ENCODE measurements at regions not wholly inside any gene's neighbourhood (a gene's known extent, or its start where the extent isn't known, plus 50 kb on each side); places are given as distances from the start of the nearest gene placed in this dataset.

DNA sequence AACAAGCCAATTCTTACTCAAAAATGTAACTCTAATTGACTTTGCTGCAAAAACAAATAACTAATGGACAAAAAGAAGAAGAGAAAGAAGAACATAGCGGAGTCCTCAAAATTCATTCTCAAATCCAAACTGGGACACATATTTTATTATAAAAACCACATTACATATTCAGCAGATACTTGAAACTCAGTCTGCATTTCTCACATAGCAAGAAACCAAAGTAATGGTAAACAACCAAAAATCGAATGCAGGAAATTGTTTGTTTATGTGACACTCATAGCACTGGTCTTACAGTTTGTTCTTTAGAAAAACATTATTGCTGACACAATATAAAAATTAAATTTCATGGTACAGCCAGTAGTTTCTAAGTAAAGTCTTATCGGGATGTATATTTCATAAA is 789.8 kb downstream of the SLITRK6 start:
- Histone ChIP-seq H2AFZ (replicated peaks) (no peak overlapping the region), H3K9ac (no peak overlapping the region), H3K4me3 (no peak overlapping the region), H3K36me3 (no peaks in the 10 kb centered on the region), H3K79me2 (ENCODE audit: low read depth) (no peaks in the 10 kb centered on the region), H3F3A (ENCODE audit: low read depth) (no peaks in the 10 kb centered on the region), H3K4me2 (no peak overlapping the region), H3K27ac (no peak overlapping the region), H3K4me1 (no peaks in the 10 kb centered on the region), H3K9me3 (ENCODE audit: low read depth) (peaks cover 3% of the 10 kb centered on the region), H4K20me1 (ENCODE audit: low read depth) (no peaks in the 10 kb centered on the region), H3K27me3 (no peaks in the 10 kb centered on the region)
- H3K9me3 Mint-ChIP-seq: no peaks in the 10 kb centered on the region
- H3K27me3 Mint-ChIP-seq (ENCODE audit: insufficient read depth, low read depth): no peaks in the 10 kb centered on the region
- no peaks in the 10 kb centered on the region for H3K4me1 Mint-ChIP-seq
- no peak for DNase-seq (ENCODE audit: low spot score)
- peak overlapping the region; percentile 55 for H3K27ac Mint-ChIP-seq
- TF ChIP-seq EZH2 (IDR thresholded peaks at IDR 0.05) (no peak), EZH2phosphoT487 (IDR thresholded peaks at IDR 0.05) (no peak)
- TF ChIP-seq, protein P1, sequence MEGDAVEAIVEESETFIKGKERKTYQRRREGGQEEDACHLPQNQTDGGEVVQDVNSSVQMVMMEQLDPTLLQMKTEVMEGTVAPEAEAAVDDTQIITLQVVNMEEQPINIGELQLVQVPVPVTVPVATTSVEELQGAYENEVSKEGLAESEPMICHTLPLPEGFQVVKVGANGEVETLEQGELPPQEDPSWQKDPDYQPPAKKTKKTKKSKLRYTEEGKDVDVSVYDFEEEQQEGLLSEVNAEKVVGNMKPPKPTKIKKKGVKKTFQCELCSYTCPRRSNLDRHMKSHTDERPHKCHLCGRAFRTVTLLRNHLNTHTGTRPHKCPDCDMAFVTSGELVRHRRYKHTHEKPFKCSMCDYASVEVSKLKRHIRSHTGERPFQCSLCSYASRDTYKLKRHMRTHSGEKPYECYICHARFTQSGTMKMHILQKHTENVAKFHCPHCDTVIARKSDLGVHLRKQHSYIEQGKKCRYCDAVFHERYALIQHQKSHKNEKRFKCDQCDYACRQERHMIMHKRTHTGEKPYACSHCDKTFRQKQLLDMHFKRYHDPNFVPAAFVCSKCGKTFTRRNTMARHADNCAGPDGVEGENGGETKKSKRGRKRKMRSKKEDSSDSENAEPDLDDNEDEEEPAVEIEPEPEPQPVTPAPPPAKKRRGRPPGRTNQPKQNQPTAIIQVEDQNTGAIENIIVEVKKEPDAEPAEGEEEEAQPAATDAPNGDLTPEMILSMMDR (IDR thresholded peaks at IDR 0.05): no peak
- no peaks in the 10 kb centered on the region for H3K36me3 Mint-ChIP-seq
- no peak overlapping the region for H3K4me3 Mint-ChIP-seq

DNA sequence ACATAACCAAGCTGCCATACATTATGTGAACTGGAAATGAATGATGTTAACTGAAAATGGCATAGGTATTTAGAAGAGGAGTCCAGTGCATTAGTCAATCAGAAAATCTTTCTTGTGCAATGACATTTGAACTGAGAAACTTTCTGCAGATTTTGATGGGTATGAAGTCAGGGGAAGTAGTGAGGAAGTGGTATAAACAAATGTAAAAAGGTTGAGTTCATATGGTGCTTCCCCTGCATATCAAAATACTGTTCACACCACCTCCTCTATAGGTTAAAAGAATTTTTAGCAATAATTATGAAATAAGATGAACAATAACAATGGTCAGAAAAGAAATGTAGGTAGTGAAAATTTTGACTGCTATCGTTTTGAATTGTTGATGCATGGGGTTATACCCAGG is 800.0 kb downstream of the SLITRK6 start:
- Histone ChIP-seq H3K79me2 (ENCODE audit: low read depth) (no peaks in the 10 kb centered on the region), H3K4me2 (no peak overlapping the region), H2AFZ (replicated peaks) (no peak overlapping the region), H3K36me3 (no peaks in the 10 kb centered on the region), H3K9ac (no peak overlapping the region), H3K27me3 (no peaks in the 10 kb centered on the region), H3K9me3 (ENCODE audit: low read depth) (no peaks in the 10 kb centered on the region), H3K4me1 (no peaks in the 10 kb centered on the region), H3F3A (ENCODE audit: low read depth) (no peaks in the 10 kb centered on the region), H3K27ac (no peak overlapping the region), H4K20me1 (ENCODE audit: low read depth) (no peaks in the 10 kb centered on the region), H3K4me3 (no peak overlapping the region)
- Mint-ChIP-seq H3K9me3 (no peaks in the 10 kb centered on the region), H3K27ac (no peak overlapping the region), H3K27me3 (ENCODE audit: insufficient read depth, low read depth) (peaks cover 2% of the 10 kb centered on the region), H3K4me3 (no peak overlapping the region), H3K36me3 (no peaks in the 10 kb centered on the region), H3K4me1 (no peaks in the 10 kb centered on the region)
- DNase-seq (ENCODE audit: low spot score): no peak
- TF ChIP-seq EZH2 (IDR thresholded peaks at IDR 0.05) (no peak), EZH2phosphoT487 (IDR thresholded peaks at IDR 0.05) (no peak)
- TF ChIP-seq, protein P1 (IDR thresholded peaks at IDR 0.05): no peak

DNA sequence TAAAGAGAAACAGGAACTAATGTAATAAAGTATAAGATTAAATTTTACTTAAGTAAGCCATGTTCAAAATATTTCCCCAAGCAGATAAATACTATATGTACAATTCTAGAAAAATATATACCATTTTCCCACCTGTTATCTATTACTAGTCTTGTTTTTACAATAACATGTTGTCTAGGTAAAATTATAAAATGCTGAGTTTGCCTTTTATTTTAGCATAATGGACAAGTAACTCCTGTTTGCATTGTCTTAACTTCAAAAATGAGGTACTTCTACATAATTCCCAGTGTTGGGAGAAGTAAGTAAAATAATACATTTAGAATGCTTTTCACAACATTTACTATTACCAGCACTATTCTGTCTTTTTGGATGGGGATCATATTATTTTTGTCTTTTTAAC is 800.5 kb downstream of the SLITRK6 start:
- DNase-seq (ENCODE audit: low spot score): no peak
- no peak overlapping the region for H2AFZ ChIP-seq (replicated peaks)
- no peaks in the 10 kb centered on the region for H3F3A ChIP-seq (ENCODE audit: low read depth)
- no peak overlapping the region for H3K4me3 ChIP-seq
- Mint-ChIP-seq H3K9me3 (no peaks in the 10 kb centered on the region), H3K27me3 (ENCODE audit: insufficient read depth, low read depth) (peaks cover 2% of the 10 kb centered on the region), H3K4me3 (no peak overlapping the region), H3K4me1 (no peaks in the 10 kb centered on the region), H3K27ac (no peak overlapping the region), H3K36me3 (no peaks in the 10 kb centered on the region)
- H3K79me2 ChIP-seq (ENCODE audit: low read depth): no peaks in the 10 kb centered on the region
- H4K20me1 ChIP-seq (ENCODE audit: low read depth): no peaks in the 10 kb centered on the region
- H3K9ac ChIP-seq: no peak overlapping the region
- H3K4me2 ChIP-seq: no peak overlapping the region
- H3K9me3 ChIP-seq (ENCODE audit: low read depth): no peaks in the 10 kb centered on the region
- H3K27me3 ChIP-seq: no peaks in the 10 kb centered on the region
- H3K36me3 ChIP-seq: no peaks in the 10 kb centered on the region
- TF ChIP-seq EZH2phosphoT487 (IDR thresholded peaks at IDR 0.05) (no peak), EZH2 (IDR thresholded peaks at IDR 0.05) (no peak)
- TF ChIP-seq, protein P1 (IDR thresholded peaks at IDR 0.05): no peak
- H3K4me1 ChIP-seq: no peaks in the 10 kb centered on the region
- no peak overlapping the region for H3K27ac ChIP-seq

DNA sequence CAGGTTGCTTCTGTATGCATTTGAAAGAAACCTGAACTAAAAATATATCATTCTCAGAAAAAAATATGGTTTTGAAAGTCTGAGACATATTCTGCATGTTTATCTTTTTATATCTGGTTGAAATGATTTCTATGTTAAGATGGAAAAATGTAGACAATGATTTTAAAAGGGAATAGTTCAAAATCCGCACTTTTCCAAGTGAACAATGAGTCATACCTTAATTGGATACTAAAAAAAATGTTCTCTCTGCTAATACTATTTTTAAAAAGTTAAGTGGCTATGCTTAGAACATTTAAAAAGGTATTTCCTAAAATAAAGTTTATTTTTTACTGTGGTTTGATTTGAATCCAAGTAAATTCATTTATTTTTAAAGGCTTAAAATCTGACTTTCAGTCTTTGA is 801.4 kb downstream of the SLITRK6 start:
- no peaks in the 10 kb centered on the region for H3K27me3 ChIP-seq
- Mint-ChIP-seq H3K9me3 (no peaks in the 10 kb centered on the region), H3K36me3 (no peaks in the 10 kb centered on the region), H3K4me1 (no peaks in the 10 kb centered on the region), H3K4me3 (no peak overlapping the region), H3K27ac (no peak overlapping the region), H3K27me3 (ENCODE audit: insufficient read depth, low read depth) (peaks cover 2% of the 10 kb centered on the region)
- no peak overlapping the region for H3K9ac ChIP-seq
- no peak overlapping the region for H3K27ac ChIP-seq
- no peak overlapping the region for H3K4me3 ChIP-seq
- no peaks in the 10 kb centered on the region for H3F3A ChIP-seq (ENCODE audit: low read depth)
- no peak for DNase-seq (ENCODE audit: low spot score)
- TF ChIP-seq EZH2phosphoT487 (IDR thresholded peaks at IDR 0.05) (no peak), EZH2 (IDR thresholded peaks at IDR 0.05) (no peak)
- TF ChIP-seq, protein P1 (IDR thresholded peaks at IDR 0.05): no peak
- H3K4me2 ChIP-seq: no peak overlapping the region
- H3K79me2 ChIP-seq (ENCODE audit: low read depth): no peaks in the 10 kb centered on the region
- no peaks in the 10 kb centered on the region for H3K4me1 ChIP-seq
- no peaks in the 10 kb centered on the region for H3K9me3 ChIP-seq (ENCODE audit: low read depth)
- no peaks in the 10 kb centered on the region for H3K36me3 ChIP-seq
- H4K20me1 ChIP-seq (ENCODE audit: low read depth): no peaks in the 10 kb centered on the region
- H2AFZ ChIP-seq (replicated peaks): no peak overlapping the region
